HEK293 (cell line): ENCODE measurements at regions not wholly inside any gene's neighbourhood (a gene's known extent, or its start where the extent isn't known, plus 50 kb on each side); places are given as distances from the start of the nearest gene placed in this dataset.
A peak's percentile ranks its signal among the peaks of the same experiment; 100 is the strongest.

Experiments used
- CTCF ChIA-PET: fragments of 350-600 bp; formaldehyde crosslinking; extraction: SDS; loops from one replicate; lab custom pipeline; 2021; ENCODE audit warnings: antibody characterized with exemption; lab: Yijun Ruan, JAX
- POLR2A ChIA-PET: fragments of 300-600 bp; formaldehyde crosslinking; extraction: SDS; loops from one replicate; lab custom pipeline; 2020; ENCODE audit warnings: antibody characterized with exemption, inconsistent platforms; lab: Yijun Ruan, JAX
- H3K27ac ChIP-seq: fragments of 200-500 bp; sonication (Bioruptor generic); 2 replicates; pipeline ENCODE4 v1.5.1; 2014; ENCODE audit warnings: low read depth, low read length, control low read depth, inconsistent platforms; ENCODE audit errors: extremely low read depth
- H3K36me3 ChIP-seq, 2 experiments: fragments of 200-500 bp in 1 of 2; sonication (Bioruptor generic) in 1 of 2; 1 replicate in 1 of 2; 2 replicates in 1 of 2; pipeline ENCODE4 v1.5.1; 2014 to 2017; ENCODE audit warnings: inconsistent platforms in 2 of 2, low read length in 2 of 2; ENCODE audit not compliant: control insufficient read depth in 2 of 2, insufficient read depth in 1 of 2
- H3K4me1 ChIP-seq: fragments of 200-500 bp; sonication (Bioruptor generic); 2 replicates; pipeline ENCODE4 v1.5.1; 2014; ENCODE audit warnings: mild to moderate bottlenecking, low read length, inconsistent platforms; ENCODE audit not compliant: control insufficient read depth, insufficient read depth
- H3K4me3 ChIP-seq: 2 replicates; pipeline ENCODE4 v1.5.1; 2011; ENCODE audit warnings: low read depth, mild to moderate bottlenecking, control low read depth, low read length, moderate library complexity
- H3K9me3 ChIP-seq: fragments of 200-500 bp; sonication (Bioruptor generic); 2 replicates; pipeline ENCODE4 v1.5.1; 2014; ENCODE audit warnings: low read depth, low read length, inconsistent platforms; ENCODE audit not compliant: control insufficient read depth, insufficient read depth
- GLI2 ChIP-seq: fragments of 450-650 bp; formaldehyde crosslinking; IDR thresholded peaks from 2 replicates; pipeline ENCODE4; 2017; ENCODE audit warnings: missing biosample characterization, missing genetic modification characterization, low read depth, borderline replicate concordance
- KLF17 ChIP-seq: fragments of 450-650 bp; formaldehyde crosslinking; IDR thresholded peaks from 2 replicates; pipeline ENCODE4 v1.5.1; 2016; ENCODE audit warnings: missing biosample characterization, missing genetic modification characterization
- REPIN1 ChIP-seq: fragments of 450-650 bp; formaldehyde crosslinking; IDR thresholded peaks from 2 replicates; pipeline ENCODE4 v1.5.1; 2017; ENCODE audit warnings: missing biosample characterization, missing genetic modification characterization, low read depth
- SP2 ChIP-seq: fragments of 450-650 bp; formaldehyde crosslinking; IDR thresholded peaks from 2 replicates; pipeline ENCODE4 v1.5.1; 2016; ENCODE audit warnings: missing biosample characterization, missing genetic modification characterization
- WT1 ChIP-seq: fragments of 450-650 bp; formaldehyde crosslinking; IDR thresholded peaks from 2 replicates; pipeline ENCODE4 v1.5.1; 2016; ENCODE audit warnings: missing biosample characterization, missing genetic modification characterization
- ZNF10 ChIP-seq: fragments of 450-650 bp; formaldehyde crosslinking; IDR thresholded peaks from 2 replicates; pipeline ENCODE4 v1.5.1; 2017; ENCODE audit warnings: missing biosample characterization, missing genetic modification characterization
- ZNF133 ChIP-seq: fragments of 450-650 bp; formaldehyde crosslinking; IDR thresholded peaks from 2 replicates; pipeline ENCODE4 v1.5.1; 2016; ENCODE audit warnings: missing biosample characterization, missing genetic modification characterization
- ZNF157 ChIP-seq: fragments of 450-650 bp; formaldehyde crosslinking; IDR thresholded peaks from 2 replicates; pipeline ENCODE4 v1.5.1; 2016; ENCODE audit warnings: missing biosample characterization, missing genetic modification characterization
- ZNF18 ChIP-seq: fragments of 450-650 bp; formaldehyde crosslinking; IDR thresholded peaks from 2 replicates; pipeline ENCODE4 v1.5.1; 2016; ENCODE audit warnings: missing biosample characterization, missing genetic modification characterization
- ZNF214 ChIP-seq: fragments of 450-650 bp; formaldehyde crosslinking; IDR thresholded peaks from 2 replicates; pipeline ENCODE4 v1.5.1; 2017; ENCODE audit warnings: missing biosample characterization, mild to moderate bottlenecking, missing genetic modification characterization, borderline replicate concordance
- ZNF221 ChIP-seq: fragments of 450-650 bp; formaldehyde crosslinking; IDR thresholded peaks from 2 replicates; pipeline ENCODE4 v1.5.1; 2017; ENCODE audit warnings: missing biosample characterization, missing genetic modification characterization, borderline replicate concordance
- ZNF292 ChIP-seq: fragments of 450-650 bp; formaldehyde crosslinking; IDR thresholded peaks from 2 replicates; pipeline ENCODE4 v1.5.1; 2016; ENCODE audit warnings: low read depth, missing biosample characterization, missing genetic modification characterization, borderline replicate concordance
- ZNF324 ChIP-seq: fragments of 450-650 bp; formaldehyde crosslinking; IDR thresholded peaks from 2 replicates; pipeline ENCODE4 v1.5.1; 2016; ENCODE audit warnings: missing biosample characterization, missing genetic modification characterization
- ZNF341 ChIP-seq: fragments of 450-650 bp; formaldehyde crosslinking; IDR thresholded peaks from 2 replicates; pipeline ENCODE4; 2016; ENCODE audit warnings: low read depth, missing biosample characterization, missing genetic modification characterization
- ZNF354C ChIP-seq: fragments of 450-650 bp; formaldehyde crosslinking; IDR thresholded peaks from 2 replicates; pipeline ENCODE4 v1.5.1; 2016; ENCODE audit warnings: missing biosample characterization, missing genetic modification characterization, low read depth, borderline replicate concordance
- ZNF404 ChIP-seq: fragments of 450-650 bp; formaldehyde crosslinking; IDR thresholded peaks from 2 replicates; pipeline ENCODE4 v1.5.1; 2017; ENCODE audit warnings: missing biosample characterization, missing genetic modification characterization
- ZNF501 ChIP-seq: fragments of 450-650 bp; formaldehyde crosslinking; IDR thresholded peaks from 2 replicates; pipeline ENCODE4 v1.5.1; 2016; ENCODE audit warnings: missing biosample characterization, missing genetic modification characterization
- ZNF529 ChIP-seq: fragments of 450-650 bp; formaldehyde crosslinking; IDR thresholded peaks from 2 replicates; pipeline ENCODE4 v1.5.1; 2017; ENCODE audit warnings: missing genetic modification characterization, missing biosample characterization; ENCODE audit not compliant: insufficient replicate concordance
- ZNF654 ChIP-seq: fragments of 450-650 bp; formaldehyde crosslinking; IDR thresholded peaks from 2 replicates; pipeline ENCODE4 v1.5.1; 2016; ENCODE audit warnings: low read depth, missing biosample characterization, missing genetic modification characterization
- ZNF792 ChIP-seq: fragments of 450-650 bp; formaldehyde crosslinking; IDR thresholded peaks from 2 replicates; pipeline ENCODE4 v1.5.1; 2016; ENCODE audit warnings: missing biosample characterization, missing genetic modification characterization
- ZSCAN16 ChIP-seq: fragments of 450-650 bp; formaldehyde crosslinking; IDR thresholded peaks from 2 replicates; pipeline ENCODE4 v1.5.1; 2016; ENCODE audit warnings: missing biosample characterization, missing genetic modification characterization
- ZSCAN23 ChIP-seq: fragments of 450-650 bp; formaldehyde crosslinking; IDR thresholded peaks from 2 replicates; pipeline ENCODE4 v1.5.1; 2016; ENCODE audit warnings: missing biosample characterization, missing genetic modification characterization

GRCh38 chr4:120544838-120545237 is 377.7 kb downstream of the PRDM5 start (continued):
- no peak for TF ChIP-seq ZNF18 (tag by site-specific recombination)
- TF ChIP-seq ZNF792, result no peak
- no peak for TF ChIP-seq ZNF404 (tag by site-specific recombination)
- TF ChIP-seq ZNF292 (tag by site-specific recombination), result no peak
- TF ChIP-seq ZNF354C (tag by site-specific recombination), result no peak
- TF ChIP-seq ZNF529 (tag by site-specific recombination), result no peak
- TF ChIP-seq ZNF214, result no peak
- TF ChIP-seq ZNF324 (tag by site-specific recombination), result no peak
- TF ChIP-seq ZNF501, result no peak
- no peak for TF ChIP-seq ZNF157 (tag by site-specific recombination)
- no peak for TF ChIP-seq REPIN1

- Histone ChIP-seq H3K36me3 (no peaks in the 10 kb centered on the region), H3K4me1 (no peaks in the 10 kb centered on the region), H3K27ac (no peak overlapping the region), H3K9me3 (no peaks in the 10 kb centered on the region), H3K4me3 (no peak overlapping the region)
- TF ChIP-seq ZSCAN23 (no peak), GLI2 (tag by site-specific recombination) (no peak), KLF17 (tag by site-specific recombination) (no peak), ZNF221 (tag by site-specific recombination) (no peak), ZNF10 (tag by site-specific recombination) (no peak), ZNF341 (tag by site-specific recombination) (no peak), WT1 (tag by site-specific recombination) (no peak), ZNF654 (tag by site-specific recombination) (no peak)
- CTCF ChIA-PET, result interaction anchor here (0.6 kb wide), 1 partner anchor 17 kb away, joined by 3 read pairs; no protein-coding TSS in a partner anchor
- POLR2A ChIA-PET, result no interaction called here
Observed at GRCh38 chr4:120540625-120541024, 381.9 kb downstream of the PRDM5 start.

DNA sequence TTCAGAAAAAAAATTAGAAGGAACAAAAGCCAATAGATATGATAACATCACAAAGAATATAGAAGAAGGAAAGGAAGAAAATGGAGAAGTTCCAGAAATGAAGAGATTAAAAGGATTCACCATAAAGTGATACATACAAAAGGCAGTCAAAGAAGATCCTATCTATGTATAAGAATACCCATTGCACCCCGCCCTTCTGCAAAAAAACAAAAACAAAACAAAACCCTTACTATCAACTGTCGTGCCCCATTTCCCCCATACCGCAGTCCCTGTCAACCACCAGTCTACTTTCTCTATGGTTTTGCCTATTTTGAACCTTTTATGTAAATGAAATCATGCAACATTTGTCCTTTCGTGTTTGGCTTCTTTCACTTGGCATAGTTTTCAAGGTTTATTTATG is 385.6 kb downstream of the PRDM5 start:
- H3K4me1 ChIP-seq, result no peaks in the 10 kb centered on the region
- POLR2A ChIA-PET, result no interaction called here
- CTCF ChIA-PET, result no interaction called here
- H3K9me3 ChIP-seq, result no peaks in the 10 kb centered on the region
- TF ChIP-seq ZSCAN16 (tag by site-specific recombination) (no peak), SP2 (no peak), ZNF133 (tag by site-specific recombination) (peak; percentile 50)
- H3K36me3 ChIP-seq, result no peaks in the 10 kb centered on the region
- H3K4me3 ChIP-seq, result no peak overlapping the region
- no peak overlapping the region for H3K27ac ChIP-seq
